SK-N-SH (cell line): ENCODE measurements at regions not wholly inside any gene's neighbourhood (a gene's known extent, or its start where the extent isn't known, plus 50 kb on each side); places are given as distances from the start of the nearest gene placed in this dataset.

Source experiments
- CTCF ChIA-PET: fragments of 300-600, 350-600 bp; formaldehyde crosslinking; extraction: SDS; loops from one replicate; lab custom pipeline; 2021; lab: Yijun Ruan, JAX
- POLR2A ChIA-PET: fragments of 350-600 bp; sonication (Branson Sonifier 250); formaldehyde crosslinking; extraction: SDS; loops from one replicate; lab custom pipeline; 2020; ENCODE audit warnings: antibody characterized with exemption, inconsistent platforms; lab: Yijun Ruan, JAX
- DNase-seq: peaks from one replicate; pipeline ENCODE4 v3.0.0; 2012
- H2AFZ ChIP-seq: fragments of 200-600 bp; sonication (generic); 2 replicates; pipeline ENCODE4 v1.8.1; 2016; ENCODE audit warnings: antibody characterized with exemption, mild to moderate bottlenecking, low read depth
- H3F3A ChIP-seq: fragments of 200-600 bp; sonication (generic); replicated peaks from 2 replicates; pipeline ENCODE3; 2016; ENCODE audit warnings: antibody characterized with exemption, mild to moderate bottlenecking; ENCODE audit not compliant: insufficient read depth
- H3K27ac ChIP-seq, 2 experiments: fragments of 200-500 bp in 1 of 2; fragments of 200-600 bp in 1 of 2; sonication (Bioruptor generic) in 1 of 2; sonication (generic), shearing (Covaris generic) in 1 of 2; 2 replicates each; pipeline versions ENCODE4 v1.5.1 to v1.6.1; 2014 to 2016; ENCODE audit warnings: low read depth in 2 of 2, inconsistent platforms in 1 of 2, low read length in 1 of 2, mild to moderate bottlenecking in 1 of 2, mixed read lengths in 1 of 2
- H3K27me3 ChIP-seq: fragments of 200-600 bp; sonication (generic), shearing (Covaris generic); 2 replicates; pipeline ENCODE4 v1.6.1; 2016; ENCODE audit warnings: mixed run types; ENCODE audit not compliant: insufficient read depth
- H3K36me3 ChIP-seq, 2 experiments: fragments of 200-500 bp in 1 of 2; fragments of 200-600 bp in 1 of 2; sonication (Bioruptor generic) in 1 of 2; sonication (generic) in 1 of 2; replicated peaks in 1 of 2; 2 replicates each; pipeline versions ENCODE3 to v1.5.1; 2014 to 2016; ENCODE audit warnings: low read length in 1 of 2, mild to moderate bottlenecking in 1 of 2; ENCODE audit not compliant: insufficient read depth in 2 of 2, control insufficient read depth in 1 of 2
- H3K4me1 ChIP-seq, 2 experiments: fragments of 200-500 bp in 1 of 2; fragments of 200-600 bp in 1 of 2; sonication (Bioruptor generic) in 1 of 2; sonication (generic), shearing (Covaris generic) in 1 of 2; 2 replicates each; pipeline versions ENCODE4 v1.5.1 to v1.6.1; 2014 to 2016; ENCODE audit warnings: low read depth in 1 of 2, low read length in 1 of 2, mixed run types in 1 of 2; ENCODE audit not compliant: insufficient read depth in 2 of 2, control insufficient read depth in 1 of 2
- H3K4me2 ChIP-seq: fragments of 200-600 bp; sonication (generic), shearing (Covaris generic); 2 replicates; pipeline ENCODE4 v1.6.1; 2017; ENCODE audit warnings: mixed run types
- H3K4me3 ChIP-seq, 2 experiments: fragments of 200-500 bp in 1 of 2; fragments of 200-600 bp in 1 of 2; sonication (Bioruptor generic) in 1 of 2; sonication (generic), shearing (Covaris generic) in 1 of 2; 2 replicates each; pipeline versions ENCODE4 v1.5.1 to v1.8.1; 2014 to 2016; ENCODE audit warnings: low read depth in 2 of 2, inconsistent platforms in 1 of 2, low read length in 1 of 2, mild to moderate bottlenecking in 1 of 2, mixed read lengths in 1 of 2, moderate library complexity in 1 of 2
- H3K79me2 ChIP-seq: fragments of 200-600 bp; sonication (generic); 2 replicates; pipeline ENCODE4 v1.8.1; 2017; ENCODE audit warnings: mild to moderate bottlenecking; ENCODE audit not compliant: insufficient read depth
- H3K9ac ChIP-seq: fragments of 200-600 bp; sonication (generic); 2 replicates; pipeline ENCODE4 v1.6.1; 2017; ENCODE audit warnings: mixed run types
- H3K9me2 ChIP-seq: fragments of 200-600 bp; sonication (generic); 2 replicates; pipeline ENCODE4 v1.6.1; 2017; ENCODE audit warnings: mixed run types
- H3K9me3 ChIP-seq: fragments of 200-600 bp; sonication (generic); 2 replicates; pipeline ENCODE4 v1.6.1; 2017; ENCODE audit warnings: mixed run types, mild to moderate bottlenecking, moderate library complexity
- H4K20me1 ChIP-seq: fragments of 200-600 bp; sonication (generic); 2 replicates; pipeline ENCODE4 v1.6.1; 2017; ENCODE audit warnings: mild to moderate bottlenecking, mixed run types; ENCODE audit not compliant: insufficient read depth
- CHD2 ChIP-seq: fragments of 150-350 bp; IDR thresholded peaks from 2 replicates; pipeline ENCODE4 v1.6.1; 2018; ENCODE audit warnings: low read length; ENCODE audit not compliant: partially characterized antibody
- CTCF ChIP-seq: fragments of 200-600 bp; sonication (generic); IDR thresholded peaks from 2 replicates; pipeline ENCODE4 v1.6.1; 2017; ENCODE audit warnings: antibody characterized with exemption, mild to moderate bottlenecking, moderate library complexity
- ELF1 ChIP-seq: IDR thresholded peaks from 2 replicates; pipeline ENCODE4 v1.4.0; 2012
- EP300 ChIP-seq, 2 experiments: IDR thresholded peaks; 2 replicates each; pipeline versions ENCODE4 v1.4.0 to v1.6.1; 2012; ENCODE audit warnings: borderline replicate concordance in 1 of 2, low read depth in 1 of 2, low read length in 1 of 2
- EZH2phosphoT487 ChIP-seq: fragments of 200-600 bp; sonication (generic); IDR thresholded peaks from 2 replicates; pipeline ENCODE4 v1.6.1; 2017; ENCODE audit warnings: low read depth, mixed run types, mild to moderate bottlenecking, antibody characterized with exemption, moderate library complexity, borderline replicate concordance
- FOSL2 ChIP-seq: IDR thresholded peaks from 2 replicates; pipeline ENCODE4 v1.4.0; 2012; ENCODE audit warnings: low read depth, mild to moderate bottlenecking, moderate library complexity, borderline replicate concordance
- FOXJ3 ChIP-seq: sonication (generic); formaldehyde crosslinking; IDR thresholded peaks from 2 replicates; pipeline ENCODE4 v1.5.1; 2020; ENCODE audit warnings: mild to moderate bottlenecking, missing genetic modification reagents
- FOXM1 ChIP-seq: IDR thresholded peaks from 2 replicates; pipeline ENCODE4 v1.4.0; 2012; ENCODE audit warnings: low read depth, mild to moderate bottlenecking
- GABPA ChIP-seq: IDR thresholded peaks from 2 replicates; pipeline ENCODE4 v1.4.0; 2012; ENCODE audit warnings: low read depth, mild to moderate bottlenecking
- JUND ChIP-seq: IDR thresholded peaks from 2 replicates; pipeline ENCODE4 v1.4.0; 2012
- MAX ChIP-seq: IDR thresholded peaks from 2 replicates; pipeline ENCODE4 v1.4.0; 2012; ENCODE audit warnings: low read depth
- MXI1 ChIP-seq: IDR thresholded peaks from 2 replicates; pipeline ENCODE4 v1.6.1; 2012; ENCODE audit warnings: mild to moderate bottlenecking, low read depth, low read length, improper control_type of control experiment
- NFIC ChIP-seq: IDR thresholded peaks from 2 replicates; pipeline ENCODE4 v1.4.0; 2012; ENCODE audit warnings: borderline replicate concordance
- POLR2AphosphoS5 ChIP-seq: IDR thresholded peaks from 2 replicates; pipeline ENCODE4 v1.6.1; 2012; ENCODE audit warnings: low read depth, low read length
- RAD21 ChIP-seq: IDR thresholded peaks from 2 replicates; pipeline ENCODE4 v1.6.1; 2012; ENCODE audit warnings: mild to moderate bottlenecking, low read length
- RCOR1 ChIP-seq: fragments of 150-350 bp; IDR thresholded peaks from 2 replicates; pipeline ENCODE4 v1.6.1; 2017; ENCODE audit warnings: antibody characterized with exemption, low read length
- RFX5 ChIP-seq: IDR thresholded peaks from 2 replicates; pipeline ENCODE4 v1.6.1; 2012; ENCODE audit warnings: mild to moderate bottlenecking, improper control_type of control experiment, low read length
- SIN3A ChIP-seq: IDR thresholded peaks from 2 replicates; pipeline ENCODE4 v1.6.1; 2012; ENCODE audit warnings: low read depth, mild to moderate bottlenecking, low read length, moderate library complexity, borderline replicate concordance
- SMC3 ChIP-seq: IDR thresholded peaks from 2 replicates; pipeline ENCODE4 v1.6.1; 2012; ENCODE audit warnings: low read depth, low read length, improper control_type of control experiment
- TAF1 ChIP-seq: IDR thresholded peaks from 2 replicates; pipeline ENCODE4 v1.6.1; 2012; ENCODE audit warnings: low read depth, mild to moderate bottlenecking, low read length, moderate library complexity, borderline replicate concordance
- TCF12 ChIP-seq: IDR thresholded peaks from 2 replicates; pipeline ENCODE4 v1.4.0; 2012
- USF2 ChIP-seq: fragments of 150-350 bp; IDR thresholded peaks from 2 replicates; pipeline ENCODE4 v1.6.1; 2017; ENCODE audit warnings: antibody characterized with exemption, low read length, low read depth, borderline replicate concordance
- WGBS: methylation state at CpG from one replicate; pipeline ENCODE4 v1.1.6; 2017; ENCODE audit warnings: low lambda C conversion rate; 5-methylcytosine and 5-hydroxymethylcytosine counted together

- TF ChIP-seq USF2 (no peak), FOXJ3 (no peak), EP300 (IDR thresholded peaks at IDR 0.05; ENCODE audit: borderline replicate concordance in 1 of 2, low read depth in 1 of 2, low read length in 1 of 2) (no peak), FOSL2 (no peak), MXI1 (no peak), GABPA (no peak)
These were observed 715.9 kb upstream of the RBFOX1 start (continued) for GRCh38 chr16:6616746-6617145.

GRCh38 chr16:6615636-6616035 is 717.0 kb upstream of the RBFOX1 start:
- no peak overlapping the region for H3K9ac ChIP-seq
- H3K27me3 ChIP-seq: no peaks in the 10 kb centered on the region
- no peaks in the 10 kb centered on the region for H3F3A ChIP-seq
- no peak overlapping the region for H3K4me3 ChIP-seq
- POLR2A ChIA-PET: no interaction called here
- H3K36me3 ChIP-seq: no peaks in the 10 kb centered on the region
- H3K79me2 ChIP-seq: no peaks in the 10 kb centered on the region
- no peaks in the 10 kb centered on the region for H3K9me3 ChIP-seq
- no peak for DNase-seq
- no peak overlapping the region for H2AFZ ChIP-seq
- no peaks in the 10 kb centered on the region for H4K20me1 ChIP-seq
- no peaks in the 10 kb centered on the region for H3K4me1 ChIP-seq
- no peak overlapping the region for H3K4me2 ChIP-seq
- no peak overlapping the region for H3K27ac ChIP-seq
- CTCF ChIA-PET: no interaction called here
- WGBS: 54% methylated on average over 12 of the region's 12 CpGs
- TF ChIP-seq ELF1: no peak
- TF ChIP-seq FOXM1: no peak
- no peak for TF ChIP-seq RCOR1
- TF ChIP-seq TCF12: no peak
- no peak for TF ChIP-seq RAD21
- no peak for TF ChIP-seq CTCF
- no peak for TF ChIP-seq CHD2
- no peak for TF ChIP-seq FOSL2
- no peak for TF ChIP-seq GABPA
- no peak for TF ChIP-seq EZH2phosphoT487
- no peak for TF ChIP-seq NFIC
- no peak for TF ChIP-seq JUND
- no peak for TF ChIP-seq SMC3
- no peak for TF ChIP-seq MXI1
- TF ChIP-seq POLR2AphosphoS5: no peak
- no peak for TF ChIP-seq TAF1
- TF ChIP-seq SIN3A: no peak
- no peak for TF ChIP-seq MAX
- no peak for TF ChIP-seq RFX5
- TF ChIP-seq, all 33 proteins: peak for 0
- H3K9me2 ChIP-seq: no peaks in the 10 kb centered on the region
